Panc1 (cell line): ENCODE measurements at regions not wholly inside any gene's neighbourhood (a gene's known extent, or its start where the extent isn't known, plus 50 kb on each side); places are given as distances from the start of the nearest gene placed in this dataset.

Experiments used
- CTCF ChIP-seq: fragments of 450-650 bp; IDR thresholded peaks from 2 replicates; pipeline ENCODE4 v1.5.1; 2017; ENCODE audit warnings: mild to moderate bottlenecking
- POLR2AphosphoS5 ChIP-seq: IDR thresholded peaks from 2 replicates; pipeline ENCODE4 v1.6.1; 2012; ENCODE audit warnings: mild to moderate bottlenecking, low read depth, low read length, moderate library complexity
- SIN3A ChIP-seq: IDR thresholded peaks from 2 replicates; pipeline ENCODE4 v1.6.1; 2012; ENCODE audit warnings: low read depth, mild to moderate bottlenecking, low read length, moderate library complexity, borderline replicate concordance; ENCODE audit not compliant: insufficient read depth

- TF ChIP-seq CTCF (no peak), POLR2AphosphoS5 (no peak), SIN3A (no peak)
Measured at GRCh38 chr9:129370770-129371169, 192.7 kb upstream of the IER5L start.
